B cell (primary cell): ENCODE measurements at regions not wholly inside any gene's neighbourhood (a gene's known extent, or its start where the extent isn't known, plus 50 kb on each side); places are given as distances from the start of the nearest gene placed in this dataset.

ENCODE experiments used
- CTCF ChIP-seq: fragments of 200-600 bp; IDR thresholded peaks from one replicate; pipeline ENCODE4 v1.8.0; 2022; ENCODE audit warnings: antibody characterized with exemption, mild to moderate bottlenecking
- EZH2 ChIP-seq: IDR thresholded peaks from 2 replicates; pipeline ENCODE4 v1.6.1; 2012; ENCODE audit warnings: borderline replicate concordance, low read depth, mild to moderate bottlenecking, moderate library complexity, low read length; ENCODE audit not compliant: insufficient read depth, poor library complexity, severe bottlenecking

GRCh38 chr11:92671081-92671480 is 298.4 kb upstream of the MTNR1B start:
- TF ChIP-seq CTCF, result no peak
- TF ChIP-seq EZH2, result no peak
